RPMI7951 (cell line): ENCODE measurements at regions not wholly inside any gene's neighbourhood (a gene's known extent, or its start where the extent isn't known, plus 50 kb on each side); places are given as distances from the start of the nearest gene placed in this dataset.
"Not testable (repeated sequence)": the region's sequence is repeated elsewhere in the genome, so short reads cannot be mapped to it uniquely, and the experiment has no call there.

Experiments used
- DNase-seq: peaks from one replicate; pipeline ENCODE4 v3.0.0-alpha.2; 2012; ENCODE audit warnings: low read depth

DNA sequence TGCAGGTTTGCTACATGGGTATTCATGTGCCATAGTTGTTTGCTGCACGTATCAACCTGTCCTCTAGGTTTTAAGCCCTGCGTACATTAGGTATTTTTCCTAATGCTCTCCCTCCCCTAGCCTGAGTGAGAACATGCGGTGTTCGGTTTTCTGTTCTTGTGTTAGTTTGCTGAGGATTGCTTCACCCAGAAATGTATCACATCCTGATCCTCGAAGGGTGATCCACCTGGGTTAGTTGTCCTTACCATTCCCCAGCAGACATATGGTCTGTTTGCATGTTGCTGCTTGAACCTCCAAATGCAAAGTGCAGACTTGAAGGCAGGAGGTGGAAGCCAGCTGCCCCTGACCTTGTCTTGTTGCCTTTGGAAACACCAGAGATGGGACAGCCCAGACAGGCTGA, 161.5 kb upstream of the WDR1 start:
- DNase-seq = no peak

DNA sequence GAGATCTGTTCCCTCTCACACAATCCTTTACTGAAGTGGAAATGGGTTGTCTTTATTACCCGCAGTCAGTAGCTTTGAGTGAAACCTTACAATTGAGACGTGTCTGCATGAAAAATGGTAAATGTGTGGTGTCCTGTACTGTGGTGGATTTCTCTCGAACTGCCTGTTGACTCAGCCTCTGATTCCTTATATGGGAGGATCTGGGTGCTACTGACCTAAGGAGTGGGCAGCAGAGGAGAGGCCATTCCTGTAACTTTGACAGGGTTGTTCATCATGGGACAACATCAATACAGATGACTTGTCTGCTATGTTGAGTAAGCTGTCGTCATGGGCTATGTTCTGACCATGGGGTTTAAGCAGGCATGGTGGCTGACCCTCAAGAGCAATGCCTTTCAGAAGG, 159.6 kb upstream of the WDR1 start:
- DNase-seq = peak; percentile 5

DNA sequence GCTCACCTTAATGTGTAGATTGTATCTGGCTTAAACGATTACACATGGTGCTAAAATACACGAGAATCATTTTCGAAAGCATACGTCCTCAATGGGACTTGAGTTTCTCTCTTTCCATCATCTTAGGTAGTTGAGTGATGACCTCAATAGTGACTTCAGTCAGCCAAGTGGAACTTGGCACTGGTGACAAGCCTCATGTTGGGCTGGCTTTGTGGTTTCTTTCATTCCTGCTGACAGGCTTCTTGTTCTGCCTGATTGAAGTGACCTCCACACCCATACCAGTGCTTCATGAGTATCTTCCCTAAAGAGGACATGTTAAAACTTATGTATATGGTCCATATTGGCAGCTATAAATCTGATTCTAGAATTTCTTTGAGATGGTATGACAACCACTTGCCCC, 159.1 kb upstream of the WDR1 start:
- DNase-seq = peak; percentile 22

DNA sequence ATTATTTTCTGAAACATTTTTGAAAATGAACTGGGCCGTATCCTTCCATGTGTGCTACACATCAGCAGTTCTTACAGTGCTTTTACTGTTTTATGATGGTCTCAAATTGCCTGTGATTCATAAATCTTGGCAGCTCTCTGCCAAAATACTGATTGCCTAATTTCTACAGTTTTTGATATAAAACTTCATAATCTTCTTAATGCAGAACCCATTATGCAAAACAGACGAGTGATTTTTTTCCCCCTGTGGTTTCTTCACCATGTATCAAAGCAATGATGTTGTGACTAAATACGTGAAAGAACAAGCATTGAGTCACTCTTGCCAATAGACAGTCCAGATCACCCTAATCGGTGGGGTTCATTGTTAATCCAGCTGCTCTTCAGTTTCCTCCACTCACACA, 156.4 kb upstream of the WDR1 start:
- DNase-seq = no peak

DNA sequence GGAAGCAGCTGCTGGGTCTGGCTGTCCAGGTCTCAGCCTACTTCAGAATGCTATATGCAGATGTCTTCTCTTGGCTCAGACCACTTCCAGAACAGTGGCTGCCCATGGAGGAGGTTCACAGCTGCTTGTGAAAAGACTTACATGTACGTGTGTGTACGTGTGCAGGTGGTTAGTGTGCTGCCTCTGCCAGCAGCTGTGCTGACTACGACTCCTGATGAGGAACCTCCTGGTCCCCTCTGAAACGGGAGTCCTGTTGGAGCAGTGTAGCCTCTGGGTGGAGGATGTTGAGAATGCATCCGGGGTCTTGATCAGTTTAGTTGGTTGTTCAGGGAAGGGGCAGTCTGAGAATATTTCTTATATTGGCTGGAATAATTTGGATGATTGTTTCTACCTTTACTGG, 155.9 kb upstream of the WDR1 start:
- no peak for DNase-seq

DNA sequence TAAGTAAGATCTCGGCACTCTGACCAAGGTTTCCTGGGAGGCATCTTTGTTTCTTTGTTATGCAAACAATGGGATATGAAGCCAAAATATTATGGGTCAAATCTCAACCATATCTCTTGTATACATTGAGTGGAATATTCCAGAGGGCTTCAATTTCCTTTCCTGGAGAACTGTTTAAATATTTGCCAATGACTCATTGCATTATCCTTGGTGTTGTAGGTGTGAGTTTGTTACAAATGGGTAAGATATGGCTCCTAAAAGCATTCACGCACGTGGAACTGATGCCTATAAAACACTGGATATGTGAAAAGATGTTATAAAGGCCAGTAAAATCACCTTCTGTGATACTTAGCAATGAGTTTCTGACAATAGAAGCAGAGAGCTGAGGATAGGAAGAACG, 150.5 kb upstream of the WDR1 start:
- DNase-seq = no peak

DNA sequence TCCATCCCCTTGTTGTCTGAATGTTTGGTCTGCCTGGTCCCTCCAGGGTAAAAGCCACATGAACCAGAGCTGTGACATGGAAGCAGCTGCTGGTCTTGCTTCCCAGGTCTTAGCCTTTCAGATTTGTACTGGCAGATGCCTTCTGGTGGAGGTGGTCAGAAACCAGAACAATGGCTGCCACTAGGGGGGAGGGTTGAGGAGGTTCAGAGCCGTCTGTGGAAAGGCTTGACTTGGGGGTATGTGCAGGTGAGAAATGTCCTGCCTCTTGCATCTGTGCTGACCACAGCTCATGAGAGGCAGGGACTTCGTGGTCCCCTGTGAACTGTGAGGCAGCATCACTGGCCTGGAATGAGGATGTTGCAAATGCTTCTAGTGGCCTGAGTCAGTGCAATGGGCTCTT, 144.2 kb upstream of the WDR1 start:
- no peak for DNase-seq

DNA sequence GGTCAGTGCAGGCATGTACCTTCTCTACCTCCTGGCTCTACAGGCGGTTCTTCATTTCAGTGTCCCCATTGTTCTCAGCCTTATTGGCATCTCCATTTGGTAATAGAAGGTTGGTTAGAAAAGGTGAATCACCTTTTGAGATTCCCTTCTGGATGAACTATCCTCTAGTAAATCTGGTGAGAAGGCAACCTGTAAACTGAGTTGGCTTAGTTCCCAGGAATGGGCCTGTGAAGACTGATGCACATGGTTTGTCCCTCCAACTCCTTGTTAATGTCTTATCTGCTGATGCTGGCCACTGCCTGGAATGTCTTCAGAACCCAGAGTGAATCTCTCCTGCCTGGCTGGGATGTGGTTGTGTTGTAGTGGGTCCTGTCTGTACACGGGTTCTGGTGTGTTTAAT, 143.4 kb upstream of the WDR1 start:
- DNase-seq = no peak

DNA sequence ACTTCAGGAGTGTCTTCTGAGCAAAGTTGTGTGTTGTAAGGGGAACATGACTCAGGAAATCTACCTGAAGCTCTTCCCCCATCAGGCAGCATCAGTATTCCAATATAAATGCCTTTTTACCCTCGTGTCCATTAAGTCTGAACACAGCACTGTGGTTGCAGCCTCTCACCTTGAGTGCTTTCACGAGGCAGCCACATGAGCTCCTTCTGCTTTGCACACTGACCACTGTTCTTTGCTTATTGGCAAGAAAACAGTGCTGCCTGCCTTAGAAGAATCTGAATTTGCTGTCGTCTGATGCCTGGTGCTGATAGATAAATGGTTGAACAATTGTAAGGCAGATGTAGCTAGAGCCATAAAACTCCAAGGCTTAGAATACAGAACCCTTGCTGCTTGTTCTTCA, 139.6 kb upstream of the WDR1 start:
- no peak for DNase-seq

DNA sequence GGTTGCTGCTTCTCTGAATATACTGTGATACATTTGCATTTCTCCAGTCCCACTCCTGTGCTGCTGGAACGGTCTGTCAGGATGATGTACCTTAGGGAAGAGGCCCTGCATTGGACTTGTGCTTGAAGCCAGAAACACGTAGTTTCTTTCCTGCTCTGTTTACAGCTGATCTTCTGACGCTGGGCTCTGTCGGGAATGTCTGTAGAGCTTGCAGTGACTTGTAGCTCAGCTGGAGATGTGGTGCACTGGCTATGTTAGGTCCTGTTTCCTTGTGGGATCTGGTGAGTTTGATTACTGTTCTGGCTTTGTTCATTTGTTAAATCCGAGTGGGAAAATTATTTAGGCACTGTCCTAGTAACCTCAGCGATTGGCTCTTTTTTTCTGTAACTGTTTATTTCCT, 137.2 kb upstream of the WDR1 start:
- no peak for DNase-seq

DNA sequence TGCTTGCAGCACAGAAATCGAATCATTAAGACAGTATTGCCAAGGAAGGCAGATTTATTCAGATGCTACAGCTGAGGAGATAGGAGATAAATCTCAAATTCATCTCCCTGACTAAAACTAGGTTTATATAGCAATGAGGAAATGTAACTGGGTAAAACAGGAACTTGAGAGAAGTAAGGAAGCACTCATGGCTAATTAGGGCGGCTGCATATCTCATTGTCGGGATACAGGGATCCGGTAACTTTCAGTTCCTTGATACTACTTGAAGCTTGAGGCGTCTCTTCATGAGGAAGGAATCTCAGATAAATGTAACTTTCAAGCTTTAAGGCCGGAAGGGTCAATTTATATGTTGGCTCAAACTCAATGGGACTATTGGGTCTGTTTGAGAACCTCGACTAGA, 129.2 kb upstream of the WDR1 start:
- DNase-seq = no peak

DNA sequence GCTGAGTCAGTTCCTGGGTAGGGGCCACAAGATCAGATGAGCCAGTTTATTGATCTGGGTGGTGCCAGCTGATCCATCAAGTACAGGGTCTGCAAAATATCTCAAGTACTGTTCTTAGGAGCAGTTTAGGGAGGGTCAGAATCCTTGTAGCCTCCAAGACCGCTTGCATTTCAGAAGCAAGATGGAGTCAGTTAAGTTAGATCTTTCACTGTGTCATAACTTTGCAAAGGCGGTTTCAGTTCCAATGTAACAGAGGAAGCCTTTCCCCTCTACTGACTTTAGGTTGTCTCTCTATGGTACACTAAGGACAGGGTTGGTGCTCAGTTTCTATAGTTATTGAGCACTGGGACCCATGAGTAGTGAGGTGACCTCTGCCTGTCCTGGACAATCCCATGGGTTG, 127.3 kb upstream of the WDR1 start:
- DNase-seq = no peak

DNA sequence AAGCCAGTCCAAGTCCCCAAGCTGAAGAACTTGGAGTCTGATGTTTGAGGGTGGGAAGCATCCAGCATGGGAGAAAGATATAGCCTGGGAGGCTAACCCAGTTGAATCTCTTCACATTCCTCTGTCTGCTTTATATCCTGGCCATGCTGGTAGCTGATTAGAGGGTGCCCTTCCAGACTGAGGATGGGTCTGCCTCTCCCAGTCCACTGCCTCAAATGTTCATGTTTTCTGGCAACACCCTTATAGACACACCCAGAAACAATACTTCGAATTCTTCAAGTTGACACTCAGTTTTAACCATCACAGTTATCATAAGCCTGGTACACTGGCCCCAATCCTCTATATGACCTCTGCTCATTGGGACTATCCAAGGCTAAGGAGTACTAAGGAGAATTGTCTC, 124.1 kb upstream of the WDR1 start:
- no peak for DNase-seq

DNA sequence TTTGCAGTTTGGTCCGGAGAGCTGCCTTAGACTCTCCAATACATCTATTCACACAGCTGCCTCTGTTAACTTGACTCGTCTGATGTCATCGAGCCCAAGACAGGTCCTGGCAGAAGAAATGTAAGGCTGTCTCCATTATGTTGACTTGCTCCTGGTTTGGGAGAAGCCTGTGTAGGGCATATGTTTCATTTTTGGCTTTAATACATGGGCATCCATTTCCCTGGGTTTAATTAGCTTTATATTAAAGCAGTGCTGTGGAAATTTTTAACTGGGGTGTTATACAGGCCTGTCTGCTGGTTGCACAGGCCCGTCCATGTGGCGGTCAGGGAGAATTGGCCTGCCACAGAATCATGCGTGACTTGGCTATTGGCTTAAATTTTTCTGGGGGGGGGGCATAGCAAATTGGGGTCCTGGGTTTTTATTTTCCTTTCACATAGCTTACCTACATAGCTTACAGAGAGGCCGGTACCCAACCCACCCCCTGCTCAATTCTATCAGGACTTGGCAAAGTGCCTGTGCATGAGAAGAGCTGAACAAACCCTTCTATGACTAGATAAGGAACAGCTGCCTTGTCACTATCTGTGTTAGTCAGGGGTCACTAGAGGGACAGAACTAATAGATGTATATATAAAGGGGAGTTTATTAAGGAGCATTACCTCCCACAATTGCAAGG, 123.5 kb upstream of the WDR1 start:
- no peak for DNase-seq

DNA sequence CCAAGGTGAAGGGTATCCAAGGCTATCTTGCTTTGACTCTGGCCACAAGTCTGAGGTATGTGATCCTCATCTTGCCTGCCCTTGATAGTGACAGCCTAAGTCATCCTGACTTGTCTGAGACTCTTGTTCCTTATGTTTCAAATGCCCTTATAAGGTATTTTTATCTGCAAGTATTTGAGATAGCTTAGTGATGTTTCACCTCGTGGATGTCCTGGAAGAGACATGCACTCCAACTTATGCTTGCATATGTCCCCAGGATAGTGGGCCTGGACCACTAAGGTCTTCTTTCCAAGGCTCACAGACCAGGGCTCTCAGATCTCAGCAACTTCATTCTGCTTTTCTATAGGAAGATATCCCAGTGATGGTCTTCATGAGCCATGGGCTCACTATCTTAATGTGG, 120.5 kb upstream of the WDR1 start:
- DNase-seq = no peak

DNA sequence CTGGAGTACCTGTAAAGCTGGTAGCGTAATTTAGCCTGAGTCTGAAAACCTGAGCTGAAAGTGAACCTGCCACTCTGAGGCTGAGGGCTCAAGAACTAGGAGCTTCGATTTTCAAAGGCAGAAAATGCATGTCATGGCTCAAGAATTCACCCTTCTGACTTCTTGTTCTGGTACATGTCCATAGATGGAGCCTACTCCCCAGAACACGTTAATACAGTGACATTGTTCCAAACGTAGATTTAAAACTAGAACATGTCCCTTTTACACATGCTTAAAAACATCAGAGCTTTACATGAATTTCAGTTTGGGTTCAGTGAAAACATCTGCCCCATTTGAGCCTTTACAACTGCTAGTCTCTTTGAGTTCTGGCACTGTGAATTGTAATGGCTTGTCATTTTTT, 115.5 kb upstream of the WDR1 start:
- DNase-seq = no peak

DNA sequence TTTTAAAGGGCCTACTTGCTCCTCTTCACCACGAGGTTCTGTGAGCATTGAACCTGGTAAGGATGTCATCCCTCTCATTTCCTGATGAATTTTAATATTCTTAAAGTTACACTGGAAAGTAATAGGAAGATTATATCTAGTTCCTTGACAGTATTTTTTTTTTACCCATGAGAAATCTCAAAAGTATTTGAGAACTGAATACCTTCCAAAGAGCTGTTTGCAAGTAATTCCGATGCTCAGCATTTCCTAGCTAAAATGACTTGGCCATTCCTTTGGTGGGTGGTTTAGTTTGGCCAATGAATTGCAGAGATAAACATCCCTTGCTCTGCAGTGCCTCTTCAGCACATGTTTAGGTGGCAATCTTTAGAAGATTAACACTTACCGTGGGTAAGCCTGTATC, 110.2 kb upstream of the WDR1 start:
- no peak for DNase-seq

DNA sequence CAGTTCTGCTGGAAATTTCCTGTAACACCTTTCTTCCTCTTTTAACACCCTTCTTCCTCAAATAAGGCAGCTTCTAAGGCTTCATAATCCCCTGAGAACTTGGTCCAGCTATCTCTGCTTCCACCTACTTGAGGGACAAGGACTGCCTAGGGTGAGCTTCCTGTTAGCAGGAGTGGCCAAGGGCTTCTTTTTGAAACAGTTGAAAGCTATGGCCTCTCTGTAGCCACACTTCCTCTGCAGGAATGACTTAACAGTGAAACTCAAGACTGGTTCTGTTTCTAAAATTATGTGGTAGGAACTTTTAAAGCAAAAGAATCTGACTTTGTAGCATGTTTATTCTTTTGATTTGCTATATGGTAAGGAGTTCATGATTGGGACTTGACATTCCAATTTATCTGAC, 108.5 kb upstream of the WDR1 start:
- DNase-seq = no peak

DNA sequence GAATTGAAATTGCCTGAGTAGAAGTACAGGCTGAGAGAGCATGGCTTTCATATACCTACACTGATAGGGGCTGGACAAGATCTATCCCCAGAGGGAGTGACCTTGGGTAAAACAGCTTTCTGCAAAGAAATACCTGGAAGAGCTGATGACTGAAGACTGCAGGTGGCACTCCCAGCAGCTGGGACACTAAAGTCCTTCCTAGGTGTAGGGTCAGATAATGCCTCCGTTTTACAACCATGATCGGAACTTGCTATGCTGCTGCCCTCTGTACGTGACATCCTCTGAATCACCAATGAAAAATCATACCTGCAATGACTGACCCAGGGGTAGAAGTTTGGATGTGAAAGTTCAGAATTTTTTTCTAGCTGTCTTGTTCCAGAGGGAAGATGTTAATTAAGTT, 107.2 kb upstream of the WDR1 start:
- no peak for DNase-seq

DNA sequence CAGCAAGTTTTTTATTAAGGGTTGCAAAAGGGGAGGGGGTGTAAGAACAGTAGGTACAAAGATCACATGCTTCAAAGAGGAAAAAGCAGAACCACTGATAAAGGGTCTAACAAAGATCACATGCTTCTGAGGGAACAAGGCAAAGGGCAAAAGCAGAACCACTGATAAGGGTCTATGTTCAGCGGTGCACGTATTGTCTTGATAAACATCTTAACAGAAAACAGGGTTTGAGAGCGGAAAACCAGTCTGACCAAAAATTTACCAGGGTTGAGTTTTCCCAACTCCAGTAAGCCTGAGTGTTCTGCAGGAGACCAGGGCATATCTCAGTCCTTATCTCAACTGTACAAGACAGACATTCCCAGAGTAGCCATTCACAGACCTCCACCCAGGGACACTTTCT, 96.9 kb upstream of the WDR1 start:
- not testable (repeated sequence) for DNase-seq

DNA sequence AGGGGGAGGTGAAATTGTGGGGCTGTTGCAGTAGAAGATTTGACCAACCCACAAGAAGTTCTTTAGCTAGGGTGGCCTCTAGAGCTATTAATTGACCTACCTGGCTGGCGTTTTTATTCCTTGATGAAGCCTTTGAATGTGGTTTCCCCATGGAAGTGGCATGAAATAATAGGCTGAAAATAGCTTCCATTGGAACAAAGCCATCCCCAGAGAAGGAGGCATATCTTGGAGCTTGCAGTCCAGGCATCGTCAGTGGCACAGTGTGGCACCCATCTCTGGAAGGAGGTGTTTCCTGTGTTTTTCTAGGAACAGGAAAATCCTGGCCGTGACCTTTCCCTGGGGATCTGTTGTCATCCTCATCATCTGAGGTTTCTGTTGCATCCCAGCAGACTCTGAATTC, 96.3 kb upstream of the WDR1 start:
- no peak for DNase-seq

DNA sequence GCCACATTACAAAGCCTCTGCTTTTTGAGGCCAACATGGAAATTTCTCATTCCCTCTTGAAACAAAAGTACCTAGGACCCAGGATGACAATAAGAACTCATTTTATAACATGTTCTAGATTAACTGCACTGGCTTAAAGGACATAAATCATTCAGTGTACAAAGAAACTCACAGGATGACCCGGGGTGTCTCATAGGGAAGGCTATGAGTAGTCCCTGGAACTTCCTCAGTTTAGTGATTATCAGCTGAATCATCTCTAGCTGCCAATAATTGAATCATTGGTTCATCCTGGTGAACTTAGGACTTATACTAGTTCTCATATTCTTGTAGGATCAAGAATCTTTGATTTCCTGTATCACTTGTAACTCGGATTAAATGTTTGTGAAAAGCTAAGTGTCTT, 95.8 kb upstream of the WDR1 start:
- no peak for DNase-seq

DNA sequence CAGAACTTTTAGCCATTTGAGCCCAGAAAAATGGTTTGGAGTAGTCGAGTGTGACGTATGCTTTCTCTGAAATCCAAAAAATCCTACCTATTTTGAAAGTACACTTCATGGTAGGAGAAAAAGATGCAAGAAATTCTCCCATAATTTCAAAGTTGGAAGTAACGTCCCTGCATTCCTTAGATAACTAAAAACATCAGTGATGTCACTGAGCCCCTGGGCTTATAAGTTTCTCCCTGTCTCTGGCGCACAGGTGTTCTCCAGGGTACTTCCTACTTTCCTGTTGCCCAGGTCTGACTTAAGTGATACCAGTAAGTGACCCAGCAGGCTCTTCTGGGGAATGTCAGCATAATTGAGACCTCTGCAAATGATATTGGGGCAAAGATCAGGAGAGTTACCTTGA, 90.5 kb upstream of the WDR1 start:
- no peak for DNase-seq

DNA sequence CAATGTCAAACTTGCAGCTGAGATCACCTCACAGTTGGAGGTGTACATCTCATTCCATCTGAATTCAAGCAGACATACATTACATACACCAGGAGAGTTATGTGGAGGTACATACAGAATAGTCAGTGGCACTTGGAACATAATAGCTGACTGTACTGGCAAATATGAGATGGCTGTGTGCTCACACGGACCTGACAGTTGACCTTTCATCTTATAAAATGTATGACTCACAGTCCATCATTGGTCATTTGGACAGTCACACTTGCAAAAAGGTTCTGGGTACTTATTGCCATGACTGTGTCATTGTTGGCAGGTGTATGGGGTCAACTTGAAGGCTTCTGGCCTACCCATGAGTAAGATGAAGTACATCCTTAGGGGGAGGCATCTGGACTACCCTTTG, 88.6 kb upstream of the WDR1 start:
- peak; percentile 56 for DNase-seq
